OCI-LY3 (cell line): ENCODE measurements at regions not wholly inside any gene's neighbourhood (a gene's known extent, or its start where the extent isn't known, plus 50 kb on each side); places are given as distances from the start of the nearest gene placed in this dataset.

Experiments used
- EZH2phosphoT487 ChIP-seq: fragments of 200-600 bp; shearing (Covaris generic); IDR thresholded peaks from 2 replicates; pipeline ENCODE4 v1.6.1; 2018; ENCODE audit warnings: antibody characterized with exemption, mixed run types, low read depth
- TF ChIP-seq, protein P1 (sequence below): fragments of 200-600, 300-600 bp; sonication (generic); IDR thresholded peaks from 2 replicates; pipeline ENCODE4 v1.5.1; 2014; ENCODE audit warnings: antibody characterized with exemption, low read length, low read depth

DNA sequence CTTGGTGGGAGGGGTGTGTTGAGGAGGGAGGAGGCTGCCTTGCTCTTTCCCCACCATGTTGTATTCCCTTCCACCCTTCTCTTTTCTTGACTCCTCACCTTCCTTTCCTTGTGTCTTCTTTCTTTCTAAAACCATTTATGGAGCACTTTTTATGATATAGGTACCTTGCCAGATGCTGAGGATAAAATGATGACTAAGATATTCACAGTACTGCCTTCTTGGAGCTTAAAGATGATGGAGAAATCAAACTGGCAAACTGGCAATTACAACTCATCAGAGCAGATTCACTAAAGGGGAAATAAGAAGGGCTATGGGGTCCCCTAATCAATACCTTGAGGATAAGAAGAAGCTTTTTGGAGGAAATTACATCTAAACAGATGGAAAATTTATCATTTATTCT lies 273.2 kb upstream of the MEF2C start:
- TF ChIP-seq, protein P1, sequence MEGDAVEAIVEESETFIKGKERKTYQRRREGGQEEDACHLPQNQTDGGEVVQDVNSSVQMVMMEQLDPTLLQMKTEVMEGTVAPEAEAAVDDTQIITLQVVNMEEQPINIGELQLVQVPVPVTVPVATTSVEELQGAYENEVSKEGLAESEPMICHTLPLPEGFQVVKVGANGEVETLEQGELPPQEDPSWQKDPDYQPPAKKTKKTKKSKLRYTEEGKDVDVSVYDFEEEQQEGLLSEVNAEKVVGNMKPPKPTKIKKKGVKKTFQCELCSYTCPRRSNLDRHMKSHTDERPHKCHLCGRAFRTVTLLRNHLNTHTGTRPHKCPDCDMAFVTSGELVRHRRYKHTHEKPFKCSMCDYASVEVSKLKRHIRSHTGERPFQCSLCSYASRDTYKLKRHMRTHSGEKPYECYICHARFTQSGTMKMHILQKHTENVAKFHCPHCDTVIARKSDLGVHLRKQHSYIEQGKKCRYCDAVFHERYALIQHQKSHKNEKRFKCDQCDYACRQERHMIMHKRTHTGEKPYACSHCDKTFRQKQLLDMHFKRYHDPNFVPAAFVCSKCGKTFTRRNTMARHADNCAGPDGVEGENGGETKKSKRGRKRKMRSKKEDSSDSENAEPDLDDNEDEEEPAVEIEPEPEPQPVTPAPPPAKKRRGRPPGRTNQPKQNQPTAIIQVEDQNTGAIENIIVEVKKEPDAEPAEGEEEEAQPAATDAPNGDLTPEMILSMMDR: no peak
- no peak for TF ChIP-seq EZH2phosphoT487
